AG10803 (cell line): ENCODE measurements at regions not wholly inside any gene's neighbourhood (a gene's known extent, or its start where the extent isn't known, plus 50 kb on each side); places are given as distances from the start of the nearest gene placed in this dataset.

Experiments used
- DNase-seq: peaks from one replicate; pipeline ENCODE4 v3.0.0; 2010; ENCODE audit warnings: low read depth
- H3K4me3 ChIP-seq: 2 replicates; pipeline ENCODE4 v1.5.1; 2011; ENCODE audit warnings: mild to moderate bottlenecking, low read length, control low read depth
- CTCF ChIP-seq: conservative IDR thresholded peaks from 2 replicates; pipeline ENCODE4 v1.5.1; 2011; ENCODE audit warnings: mild to moderate bottlenecking, low read length, control low read depth, inconsistent platforms

GRCh38 chr9:88691811-88692210 is 156.8 kb downstream of the NXNL2 start:
- no peak for TF ChIP-seq CTCF
- DNase-seq: peak; percentile 42
- H3K4me3 ChIP-seq: no peak overlapping the region

- no peak for TF ChIP-seq CTCF
- H3K4me3 ChIP-seq: no peak overlapping the region
- DNase-seq: no peak
Measured at GRCh38 chr9:88692827-88693226, 157.8 kb downstream of the NXNL2 start.

GRCh38 chr9:88694625-88695024 is 159.6 kb downstream of the NXNL2 start:
- DNase-seq: peak; percentile 49
- no peak overlapping the region for H3K4me3 ChIP-seq
- no peak for TF ChIP-seq CTCF

GRCh38 chr9:88696501-88696900 is 161.5 kb downstream of the NXNL2 start:
- TF ChIP-seq CTCF: no peak
- no peak overlapping the region for H3K4me3 ChIP-seq

GRCh38 chr9:88697764-88698432 is 162.9 kb downstream of the NXNL2 start:
- peak; percentile 7 for DNase-seq
- H3K4me3 ChIP-seq: no peak overlapping the region
- TF ChIP-seq CTCF: no peak

More at GRCh38 chr9:88696501-88696900, 161.5 kb downstream of the NXNL2 start:
- no peak for DNase-seq

GRCh38 chr9:88702985-88703384 is 168.0 kb downstream of the NXNL2 start:
- TF ChIP-seq CTCF: no peak
- DNase-seq: no peak
- no peak overlapping the region for H3K4me3 ChIP-seq
